Tibial artery (tissue), 4 donors: ENCODE measurements at regions not wholly inside any gene's neighbourhood (a gene's known extent, or its start where the extent isn't known, plus 50 kb on each side); places are given as distances from the start of the nearest gene placed in this dataset.
"Not testable (repeated sequence)": the region's sequence is repeated elsewhere in the genome, so short reads cannot be mapped to it uniquely, and the experiment has no call there.

ENCODE experiments used
- DNase-seq, 2 donors: peaks; one replicate each; pipeline ENCODE4 v3.0.0-alpha.2; 2019
- H3K27ac ChIP-seq, 2 donors: fragments of 200-600 bp; sonication (generic) in 1 of 2; 1 replicate in 1 of 2; 2 replicates in 1 of 2; pipeline ENCODE4 v1.5.1; 2018 to 2019; ENCODE audit warnings: mild to moderate bottlenecking in 1 of 2
- H3K27me3 ChIP-seq, 2 donors: fragments of 200-600 bp; sonication (generic) in 1 of 2; one replicate each; pipeline versions ENCODE4 v1.5.1 to v1.6.0; 2016 to 2019
- H3K36me3 ChIP-seq, 3 donors: fragments of 200-600 bp; sonication (generic) in 2 of 3; one replicate each; pipeline ENCODE4 v1.5.1; 2016 to 2019; ENCODE audit warnings: mild to moderate bottlenecking in 2 of 3
- H3K4me1 ChIP-seq, 4 donors: fragments of 200-600 bp; sonication (generic) in 2 of 4; 1 replicate in 3 of 4; 2 replicates in 1 of 4; pipeline ENCODE4 v1.5.1; 2016 to 2019
- H3K4me3 ChIP-seq, 2 donors: fragments of 200-600 bp; sonication (generic) in 1 of 2; 1 replicate in 1 of 2; 2 replicates in 1 of 2; pipeline ENCODE4 v1.5.1; 2018 to 2019; ENCODE audit warnings: mild to moderate bottlenecking in 2 of 2
- H3K9me3 ChIP-seq, 3 donors: fragments of 200-600 bp; sonication (generic) in 1 of 3; one replicate each; pipeline ENCODE4 v1.5.1; 2016 to 2019
- intact Hi-C: fragments of 100-400 bp; cut with DNase I; formaldehyde crosslinking; loops from one replicate; pipeline ENCODE4 v1.15.0; 2023; ENCODE audit warnings: low total_unique reads
- TF ChIP-seq, protein P1 (sequence below), 2 experiments: fragments of 200-600 bp in 1 of 2; fragments of 450-650 bp in 1 of 2; IDR thresholded peaks; one replicate each; pipeline ENCODE4 v1.5.1; 2017 to 2019; ENCODE audit warnings: antibody characterized with exemption in 2 of 2, mild to moderate bottlenecking in 1 of 2, moderate library complexity in 1 of 2

DNA sequence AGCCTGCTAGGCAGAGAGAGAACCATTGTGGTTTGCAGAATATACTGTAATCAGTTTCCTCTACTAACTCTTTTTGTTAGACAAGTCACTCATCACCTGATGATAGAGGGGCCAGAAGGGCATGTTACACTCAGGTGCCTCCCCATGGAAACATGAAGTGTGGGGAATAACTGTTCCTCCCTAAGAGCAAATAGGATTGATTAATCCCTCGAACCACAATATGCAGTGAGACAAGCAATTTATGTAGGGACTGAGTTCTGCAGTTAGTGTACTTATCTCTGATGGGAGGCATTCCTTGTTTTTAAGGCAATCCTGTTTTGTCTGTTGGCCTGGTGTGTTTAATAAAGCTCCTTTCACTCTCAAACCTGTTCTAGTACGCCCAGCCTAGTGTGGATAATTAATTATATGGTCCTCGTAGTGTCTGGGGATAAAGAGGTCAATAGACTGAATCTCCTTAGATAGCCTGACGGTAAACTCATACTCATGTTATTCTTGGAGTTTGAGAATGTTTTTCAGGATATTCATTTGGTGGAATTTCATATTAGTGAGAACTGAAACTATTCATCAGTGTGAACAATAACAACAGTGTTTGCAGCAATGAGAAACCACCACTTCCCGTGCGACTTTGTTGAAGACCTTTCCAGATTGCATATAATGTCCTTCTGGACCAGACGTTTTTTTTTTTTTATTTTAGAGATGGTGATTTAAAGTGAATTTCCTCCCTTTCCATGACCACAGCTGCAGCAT lies 344.8 kb upstream of the FZD8 start:
- Histone ChIP-seq H3K27me3 (no peaks in the 10 kb centered on the region), H3K36me3 (no peaks in the 10 kb centered on the region), H3K4me1 (peaks cover 0 to 9% (median 0%) of the 10 kb centered on the region in 4 donors), H3K9me3 (peaks cover 0 to 11% (median 0%) of the 10 kb centered on the region in 3 donors), H3K27ac (no peak overlapping the region), H3K4me3 (no peak overlapping the region)
- TF ChIP-seq, protein P1, sequence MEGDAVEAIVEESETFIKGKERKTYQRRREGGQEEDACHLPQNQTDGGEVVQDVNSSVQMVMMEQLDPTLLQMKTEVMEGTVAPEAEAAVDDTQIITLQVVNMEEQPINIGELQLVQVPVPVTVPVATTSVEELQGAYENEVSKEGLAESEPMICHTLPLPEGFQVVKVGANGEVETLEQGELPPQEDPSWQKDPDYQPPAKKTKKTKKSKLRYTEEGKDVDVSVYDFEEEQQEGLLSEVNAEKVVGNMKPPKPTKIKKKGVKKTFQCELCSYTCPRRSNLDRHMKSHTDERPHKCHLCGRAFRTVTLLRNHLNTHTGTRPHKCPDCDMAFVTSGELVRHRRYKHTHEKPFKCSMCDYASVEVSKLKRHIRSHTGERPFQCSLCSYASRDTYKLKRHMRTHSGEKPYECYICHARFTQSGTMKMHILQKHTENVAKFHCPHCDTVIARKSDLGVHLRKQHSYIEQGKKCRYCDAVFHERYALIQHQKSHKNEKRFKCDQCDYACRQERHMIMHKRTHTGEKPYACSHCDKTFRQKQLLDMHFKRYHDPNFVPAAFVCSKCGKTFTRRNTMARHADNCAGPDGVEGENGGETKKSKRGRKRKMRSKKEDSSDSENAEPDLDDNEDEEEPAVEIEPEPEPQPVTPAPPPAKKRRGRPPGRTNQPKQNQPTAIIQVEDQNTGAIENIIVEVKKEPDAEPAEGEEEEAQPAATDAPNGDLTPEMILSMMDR (IDR thresholded peaks at IDR 0.05): no peak
- intact Hi-C loops: no loop called here
- no peak for DNase-seq

DNA sequence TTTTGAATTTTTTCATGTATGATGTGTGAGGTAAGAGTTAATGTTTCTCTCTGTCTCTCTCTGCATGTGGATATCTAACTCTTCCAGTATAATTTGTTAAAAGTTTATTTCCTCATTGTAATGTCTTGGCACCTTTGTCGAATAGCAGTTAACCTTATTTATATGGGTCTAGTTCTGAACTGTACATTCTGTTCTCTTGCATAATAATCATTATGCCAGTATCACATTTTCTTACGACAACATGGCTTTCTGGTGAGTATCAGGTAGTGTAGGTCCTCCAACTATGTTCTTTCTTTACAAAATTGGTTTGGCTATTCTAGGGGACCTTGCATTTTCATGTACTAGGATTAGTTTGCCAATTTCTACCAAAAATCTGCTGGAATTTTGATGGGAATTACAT lies 337.0 kb upstream of the FZD8 start:
- no peaks in the 10 kb centered on the region for H3K4me1 ChIP-seq
- H3K4me3 ChIP-seq: no peak overlapping the region
- intact Hi-C loops: no loop called here
- H3K27me3 ChIP-seq: no peaks in the 10 kb centered on the region
- DNase-seq: no peak
- H3K9me3 ChIP-seq: no peaks in the 10 kb centered on the region
- TF ChIP-seq, protein P1 (IDR thresholded peaks at IDR 0.05): no peak
- no peaks in the 10 kb centered on the region for H3K36me3 ChIP-seq
- H3K27ac ChIP-seq: no peak overlapping the region

DNA sequence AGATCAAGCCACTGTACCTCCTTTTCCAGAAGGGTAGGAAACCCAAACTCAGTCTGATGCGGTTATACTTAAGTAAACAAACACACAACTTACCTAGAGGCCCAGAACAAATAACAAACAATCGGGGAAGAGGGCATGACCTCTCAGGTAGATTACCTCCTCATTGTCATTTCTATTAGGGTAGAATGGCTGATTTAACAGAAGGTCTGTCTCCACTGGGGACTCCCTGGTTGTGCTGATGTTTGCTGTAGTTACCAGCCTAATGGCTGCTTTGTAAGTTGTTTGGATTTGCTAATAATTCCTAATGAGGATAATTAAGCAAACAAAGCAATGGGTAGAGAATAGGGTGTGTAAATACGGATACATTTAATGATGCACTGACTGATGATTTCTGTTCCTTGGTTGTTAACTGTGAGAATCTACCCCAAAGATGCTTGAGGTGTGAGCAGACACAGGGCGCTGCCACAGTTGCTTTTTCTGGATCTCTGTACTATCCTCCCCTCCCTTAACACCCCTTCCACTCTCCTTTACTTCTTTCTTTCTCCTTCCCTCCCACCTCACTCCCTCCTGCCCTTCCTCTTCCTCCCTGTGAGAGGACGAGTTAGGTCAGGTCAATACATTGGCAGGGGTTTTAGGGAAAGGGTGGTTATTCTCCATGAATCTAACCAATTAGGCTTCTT lies 332.0 kb upstream of the FZD8 start:
- H3K27ac ChIP-seq, H3K9me3 ChIP-seq, H3K4me3 ChIP-seq, DNase-seq, intact Hi-C loops, H3K36me3 ChIP-seq, H3K27me3 ChIP-seq, H3K4me1 ChIP-seq: not testable (repeated sequence)

DNA sequence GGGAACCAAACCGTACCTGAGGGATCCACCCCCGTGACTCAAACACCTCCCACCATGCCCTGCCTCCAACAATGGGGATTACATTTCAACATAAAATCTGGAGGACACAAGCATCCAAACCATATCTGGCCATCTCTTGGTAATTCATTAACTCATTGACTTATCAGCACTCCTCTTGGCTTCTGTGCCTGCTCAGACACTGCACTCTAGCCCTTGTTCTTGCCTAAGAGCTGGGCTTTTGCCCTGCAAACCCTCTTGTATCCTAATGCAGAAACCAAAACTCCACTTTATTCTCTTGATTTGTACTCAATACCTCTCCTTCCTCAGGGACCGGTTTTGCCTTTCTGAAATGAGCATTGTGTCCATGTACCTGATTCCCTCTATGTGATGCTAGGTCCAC lies 330.2 kb upstream of the FZD8 start:
- no peaks in the 10 kb centered on the region for H3K9me3 ChIP-seq
- no peaks in the 10 kb centered on the region for H3K4me1 ChIP-seq
- H3K36me3 ChIP-seq: no peaks in the 10 kb centered on the region
- no peak overlapping the region for H3K27ac ChIP-seq
- no peak overlapping the region for H3K4me3 ChIP-seq
- intact Hi-C loops: no loop called here
- TF ChIP-seq, protein P1 (IDR thresholded peaks at IDR 0.05): no peak
- no peak for DNase-seq
- H3K27me3 ChIP-seq: no peaks in the 10 kb centered on the region

DNA sequence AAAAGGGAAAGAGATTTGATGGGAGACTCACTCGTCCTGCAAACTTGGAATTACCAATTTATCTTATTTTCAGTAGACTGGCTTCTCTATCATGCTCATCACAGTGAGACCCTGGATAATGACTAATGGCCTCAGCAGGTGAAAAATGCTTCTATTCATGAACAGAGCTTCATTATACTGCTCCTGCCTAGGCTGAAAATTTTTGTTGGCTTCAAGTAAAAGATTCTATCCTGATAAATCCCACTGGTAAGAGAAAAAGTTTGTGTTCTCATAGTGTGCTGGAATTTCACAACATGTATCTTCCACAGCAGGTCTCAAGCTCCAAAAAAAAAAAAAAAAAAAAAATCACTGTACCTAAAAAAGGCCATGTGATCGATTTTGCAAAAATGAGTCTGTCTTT lies 329.3 kb upstream of the FZD8 start:
- no peak for DNase-seq
- no peaks in the 10 kb centered on the region for H3K36me3 ChIP-seq
- H3K4me1 ChIP-seq: no peaks in the 10 kb centered on the region
- H3K4me3 ChIP-seq: no peak overlapping the region
- H3K9me3 ChIP-seq: no peaks in the 10 kb centered on the region
- intact Hi-C loops: no loop called here
- TF ChIP-seq, protein P1 (IDR thresholded peaks at IDR 0.05): no peak
- no peaks in the 10 kb centered on the region for H3K27me3 ChIP-seq
- H3K27ac ChIP-seq: no peak overlapping the region

DNA sequence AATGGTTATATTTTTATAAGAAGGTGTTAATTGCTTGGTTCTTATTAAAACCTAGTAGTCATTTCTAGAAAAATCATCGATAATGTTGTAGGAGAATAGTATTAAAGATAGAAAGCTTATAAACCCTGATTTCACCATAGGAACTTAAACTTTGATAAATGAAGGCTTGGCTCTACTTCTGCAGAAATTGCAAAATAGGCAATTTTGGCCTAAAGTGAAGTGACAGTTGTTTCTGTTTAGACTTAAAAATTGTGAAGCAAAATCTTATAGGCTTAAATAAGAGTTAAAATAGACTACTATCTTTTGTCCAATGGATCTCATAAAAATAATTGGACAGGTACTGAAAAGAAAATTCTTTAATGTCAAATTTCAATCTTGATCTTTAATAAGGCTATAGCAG lies 321.6 kb upstream of the FZD8 start:
- TF ChIP-seq, protein P1 (IDR thresholded peaks at IDR 0.05): no peak
- Histone ChIP-seq H3K27me3 (no peaks in the 10 kb centered on the region), H3K36me3 (no peaks in the 10 kb centered on the region), H3K9me3 (no peaks in the 10 kb centered on the region), H3K27ac (no peak overlapping the region), H3K4me3 (no peak overlapping the region), H3K4me1 (peaks cover 0 to 8% (median 2%) of the 10 kb centered on the region in 4 donors)
- DNase-seq: no peak
- intact Hi-C loops: no loop called here
